Hepatocyte (in vitro differentiated cells): ENCODE measurements at regions not wholly inside any gene's neighbourhood (a gene's known extent, or its start where the extent isn't known, plus 50 kb on each side); places are given as distances from the start of the nearest gene placed in this dataset.

Experiments used
- DNase-seq: peaks from one replicate; pipeline ENCODE4 v3.0.0-alpha.2; 2016; ENCODE audit warnings: low spot score
- H2AFZ ChIP-seq: fragments of 200-600 bp; sonication (generic); 2 replicates; pipeline ENCODE4 v1.6.0; 2016; ENCODE audit warnings: antibody characterized with exemption, mild to moderate bottlenecking
- H3K27ac ChIP-seq: fragments of 200-600 bp; sonication (generic); 2 replicates; pipeline ENCODE4 v1.5.1; 2016; ENCODE audit warnings: mild to moderate bottlenecking
- H3K27me3 ChIP-seq: fragments of 200-600 bp; sonication (generic); 2 replicates; pipeline ENCODE4 v1.6.1; 2016
- H3K36me3 ChIP-seq: fragments of 200-600 bp; sonication (generic); replicated peaks from 2 replicates; pipeline ENCODE4 v1.5.1; 2016; ENCODE audit warnings: low read depth; ENCODE audit not compliant: insufficient read depth
- H3K4me1 ChIP-seq: fragments of 200-600 bp; sonication (generic); 2 replicates; pipeline ENCODE4 v1.5.1; 2016; ENCODE audit warnings: mild to moderate bottlenecking, moderate library complexity; ENCODE audit not compliant: insufficient read depth
- H3K4me2 ChIP-seq: fragments of 200-600 bp; sonication (generic); 2 replicates; pipeline ENCODE4 v1.6.0; 2016
- H3K4me3 ChIP-seq: fragments of 200-600 bp; sonication (generic); 2 replicates; pipeline ENCODE4 v1.5.1; 2016; ENCODE audit warnings: mild to moderate bottlenecking
- H3K79me2 ChIP-seq: fragments of 200-600 bp; sonication (generic); 2 replicates; pipeline ENCODE4 v1.6.0; 2017; ENCODE audit warnings: mild to moderate bottlenecking
- H3K9me2 ChIP-seq: fragments of 200-600 bp; sonication (generic); replicated peaks from 2 replicates; pipeline ENCODE4 v1.6.0; 2017; ENCODE audit warnings: mild to moderate bottlenecking; ENCODE audit not compliant: insufficient read depth
- H3K9me3 ChIP-seq: fragments of 200-600 bp; sonication (generic); 2 replicates; pipeline ENCODE4 v1.5.1; 2016; ENCODE audit warnings: low read depth, mild to moderate bottlenecking
- H4K20me1 ChIP-seq: fragments of 200-600 bp; sonication (generic); 2 replicates; pipeline ENCODE4 v1.6.0; 2016; ENCODE audit warnings: mild to moderate bottlenecking; ENCODE audit not compliant: insufficient read depth, poor library complexity, severe bottlenecking
- EZH2 ChIP-seq: fragments of 200-600 bp; sonication (generic); IDR thresholded peaks from 2 replicates; pipeline ENCODE4 v1.6.1; 2016; ENCODE audit warnings: antibody characterized with exemption, mild to moderate bottlenecking, borderline replicate concordance
- EZH2phosphoT487 ChIP-seq: fragments of 200-600 bp; sonication (generic); IDR thresholded peaks from one replicate; pipeline ENCODE4 v1.6.1; 2018; ENCODE audit warnings: antibody characterized with exemption, mild to moderate bottlenecking, low read depth, moderate library complexity; ENCODE audit not compliant: unreplicated experiment, severe bottlenecking
- WGBS: methylation state at CpG from one replicate; pipeline ENCODE4 v1.1.6; 2016; ENCODE audit warnings: low lambda C conversion rate; ENCODE audit errors: missing lambda C conversion rate; 5-methylcytosine and 5-hydroxymethylcytosine counted together
- TF ChIP-seq, protein P1 (sequence below): fragments of 200-600 bp; sonication (generic); IDR thresholded peaks from 2 replicates; pipeline ENCODE4 v1.5.1; 2016; ENCODE audit warnings: antibody characterized with exemption, mild to moderate bottlenecking; ENCODE audit not compliant: poor library complexity

DNA sequence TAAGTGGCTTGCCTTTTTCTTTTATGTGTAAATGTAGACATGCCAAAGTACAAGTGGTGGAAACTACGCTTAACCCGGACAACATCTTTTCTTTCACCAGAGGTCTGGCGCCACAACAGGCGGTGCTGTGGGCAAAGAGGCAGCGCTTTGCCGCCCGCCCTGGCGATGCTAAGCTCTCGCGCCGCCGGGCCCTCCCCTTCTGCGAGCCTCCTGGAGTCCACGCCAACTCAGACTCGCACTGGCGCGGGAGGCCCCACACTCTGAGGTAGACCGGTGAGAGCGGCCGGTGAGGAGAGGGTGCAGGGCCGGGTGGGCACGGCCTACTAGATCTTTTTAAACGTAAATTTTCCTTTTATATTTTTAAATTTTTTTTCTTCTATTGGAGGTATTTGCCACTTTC lies 2253.1 kb upstream of the C9orf72 start:
- DNase-seq: no peak
- Histone ChIP-seq H3K36me3 (no peaks in the 10 kb centered on the region), H3K4me1 (no peaks in the 10 kb centered on the region), H3K27me3 (no peaks in the 10 kb centered on the region), H4K20me1 (no peaks in the 10 kb centered on the region), H3K79me2 (no peaks in the 10 kb centered on the region), H3K27ac (no peak overlapping the region), H3K4me2 (no peak overlapping the region), H3K4me3 (no peak overlapping the region), H2AFZ (no peak overlapping the region), H3K9me3 (no peaks in the 10 kb centered on the region), H3K9me2 (no peaks in the 10 kb centered on the region)
- TF ChIP-seq EZH2phosphoT487 (no peak), EZH2 (no peak)
- TF ChIP-seq, protein P1, sequence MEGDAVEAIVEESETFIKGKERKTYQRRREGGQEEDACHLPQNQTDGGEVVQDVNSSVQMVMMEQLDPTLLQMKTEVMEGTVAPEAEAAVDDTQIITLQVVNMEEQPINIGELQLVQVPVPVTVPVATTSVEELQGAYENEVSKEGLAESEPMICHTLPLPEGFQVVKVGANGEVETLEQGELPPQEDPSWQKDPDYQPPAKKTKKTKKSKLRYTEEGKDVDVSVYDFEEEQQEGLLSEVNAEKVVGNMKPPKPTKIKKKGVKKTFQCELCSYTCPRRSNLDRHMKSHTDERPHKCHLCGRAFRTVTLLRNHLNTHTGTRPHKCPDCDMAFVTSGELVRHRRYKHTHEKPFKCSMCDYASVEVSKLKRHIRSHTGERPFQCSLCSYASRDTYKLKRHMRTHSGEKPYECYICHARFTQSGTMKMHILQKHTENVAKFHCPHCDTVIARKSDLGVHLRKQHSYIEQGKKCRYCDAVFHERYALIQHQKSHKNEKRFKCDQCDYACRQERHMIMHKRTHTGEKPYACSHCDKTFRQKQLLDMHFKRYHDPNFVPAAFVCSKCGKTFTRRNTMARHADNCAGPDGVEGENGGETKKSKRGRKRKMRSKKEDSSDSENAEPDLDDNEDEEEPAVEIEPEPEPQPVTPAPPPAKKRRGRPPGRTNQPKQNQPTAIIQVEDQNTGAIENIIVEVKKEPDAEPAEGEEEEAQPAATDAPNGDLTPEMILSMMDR: no peak
- 98% methylated on average over 23 of the region's 23 CpGs for WGBS

DNA sequence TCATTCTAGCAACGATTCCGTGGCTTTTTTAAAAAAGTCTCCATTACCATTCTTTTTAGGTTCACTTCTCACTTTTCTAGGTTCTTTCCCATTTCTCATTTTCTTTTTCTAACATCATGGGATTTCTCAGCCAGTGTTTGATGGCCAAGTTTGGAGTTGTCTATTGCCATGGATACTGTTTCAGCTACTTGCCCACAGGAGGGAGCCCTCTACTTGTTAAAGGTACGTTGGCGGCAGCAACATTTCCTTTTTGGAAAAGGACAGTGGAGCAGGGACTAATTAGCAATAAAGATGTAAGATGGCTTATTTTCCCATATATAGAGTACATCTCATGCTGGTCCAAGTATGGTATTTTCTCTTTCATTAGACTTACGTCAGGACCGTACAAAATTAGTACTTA lies 2257.5 kb upstream of the C9orf72 start:
- Histone ChIP-seq H3K36me3 (no peaks in the 10 kb centered on the region), H3K27ac (no peak overlapping the region), H3K79me2 (no peaks in the 10 kb centered on the region), H3K4me2 (no peak overlapping the region), H3K27me3 (no peaks in the 10 kb centered on the region), H3K9me3 (no peaks in the 10 kb centered on the region), H3K9me2 (no peaks in the 10 kb centered on the region), H4K20me1 (no peaks in the 10 kb centered on the region), H3K4me3 (no peak overlapping the region), H3K4me1 (no peaks in the 10 kb centered on the region), H2AFZ (no peak overlapping the region)
- DNase-seq: peak; percentile 72
- no peak for TF ChIP-seq EZH2
- TF ChIP-seq, protein P1: peak; percentile 68
- 36% methylated on average over 6 of the region's 6 CpGs for WGBS

DNA sequence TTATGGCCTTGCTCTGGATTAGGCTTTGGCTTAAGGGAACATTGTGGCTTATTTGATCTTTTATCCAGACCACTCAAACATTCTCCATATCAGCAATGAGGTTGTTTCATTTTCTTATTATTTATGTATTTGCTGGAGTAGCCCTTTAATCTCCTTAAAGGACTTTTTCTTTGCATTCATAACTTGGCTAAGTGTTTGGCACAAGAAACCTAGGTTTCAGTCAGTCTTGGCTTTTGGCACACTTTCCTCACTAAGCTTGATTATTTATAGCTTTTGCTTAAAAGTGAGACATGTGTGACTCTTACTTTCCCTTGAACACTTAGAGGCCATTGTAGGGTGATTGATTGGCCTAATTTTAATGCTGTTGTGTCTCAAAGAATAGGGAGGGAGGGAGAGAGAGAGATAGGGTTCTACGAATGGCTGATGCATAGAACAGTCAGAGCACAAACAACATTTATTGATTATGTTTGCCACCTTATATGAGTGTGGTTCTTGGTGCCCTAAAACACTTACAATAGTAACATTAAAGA lies 2265.3 kb upstream of the C9orf72 start:
- no peaks in the 10 kb centered on the region for H4K20me1 ChIP-seq
- DNase-seq: no peak
- no peaks in the 10 kb centered on the region for H3K4me1 ChIP-seq
- H3K9me2 ChIP-seq: no peaks in the 10 kb centered on the region
- no peak overlapping the region for H3K27ac ChIP-seq
- no peaks in the 10 kb centered on the region for H3K36me3 ChIP-seq
- no peak overlapping the region for H3K4me3 ChIP-seq
- WGBS: 69% methylated on average over 1 of the region's 1 CpG
- no peak overlapping the region for H2AFZ ChIP-seq
- H3K4me2 ChIP-seq: no peak overlapping the region
- no peaks in the 10 kb centered on the region for H3K79me2 ChIP-seq
- H3K9me3 ChIP-seq: no peaks in the 10 kb centered on the region
- H3K27me3 ChIP-seq: no peaks in the 10 kb centered on the region
- no peak for TF ChIP-seq EZH2
- TF ChIP-seq EZH2phosphoT487: no peak
- TF ChIP-seq, protein P1: no peak

DNA sequence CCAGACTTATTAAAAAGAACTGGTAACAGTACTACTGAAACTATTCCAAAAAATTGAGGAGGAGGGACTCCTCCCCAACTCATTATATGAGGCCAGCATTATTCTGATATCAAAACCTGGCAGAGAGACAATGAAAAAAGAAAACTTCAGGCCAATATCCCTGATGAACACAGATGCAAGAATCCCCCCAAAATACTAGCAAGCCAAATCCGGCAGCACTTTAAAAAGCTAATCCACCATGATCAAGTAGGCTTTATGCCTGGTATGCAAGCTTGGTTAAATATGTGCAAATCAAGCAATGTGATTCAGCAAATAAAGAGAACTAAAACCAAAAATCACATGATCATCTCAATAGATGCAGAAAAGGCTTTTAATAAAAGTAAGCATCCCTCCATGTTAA lies 2271.0 kb upstream of the C9orf72 start:
- H4K20me1 ChIP-seq: no peaks in the 10 kb centered on the region
- no peaks in the 10 kb centered on the region for H3K4me1 ChIP-seq
- TF ChIP-seq EZH2phosphoT487: no peak
- TF ChIP-seq, protein P1: no peak
- TF ChIP-seq EZH2: no peak
- no peaks in the 10 kb centered on the region for H3K79me2 ChIP-seq
- H3K9me2 ChIP-seq: no peaks in the 10 kb centered on the region
- H3K4me3 ChIP-seq: no peak overlapping the region
- H3K9me3 ChIP-seq: no peaks in the 10 kb centered on the region
- no peak overlapping the region for H2AFZ ChIP-seq
- no peaks in the 10 kb centered on the region for H3K36me3 ChIP-seq
- 61% methylated on average over 1 of the region's 1 CpG for WGBS
- H3K27ac ChIP-seq: no peak overlapping the region
- DNase-seq: no peak
- H3K4me2 ChIP-seq: no peak overlapping the region
- H3K27me3 ChIP-seq: no peaks in the 10 kb centered on the region
